K562 (cell line): ENCODE measurements at regions not wholly inside any gene's neighbourhood (a gene's known extent, or its start where the extent isn't known, plus 50 kb on each side); places are given as distances from the start of the nearest gene placed in this dataset.

Experiments
- ATAC-seq: fragments of 200-7000 bp; cut with Tn5 transposase; 3 replicates; pipeline ENCODE4 v1.9.1; 2020; ENCODE audit warnings: moderate library complexity
- BruUV-seq: library from RNA; stranded (reverse); fragments of 400-500 nt; replicated peaks from 2 replicates; lab custom pipeline; 2021; lab: Mats Ljungman, UMichigan
- CTCF ChIA-PET: fragments of 300-600 bp; formaldehyde crosslinking; extraction: SDS; loops from one replicate; lab custom pipeline; 2021; ENCODE audit warnings: low intra/inter-chr PET ratio; lab: Yijun Ruan, JAX
- POLR2A ChIA-PET: fragments of 300-600, 350-650 bp; sonication (Branson Sonifier 250); formaldehyde crosslinking; extraction: SDS; loops from one replicate; lab custom pipeline; 2021; ENCODE audit warnings: antibody characterized with exemption, inconsistent platforms; lab: Yijun Ruan, JAX
- DNase-seq, 4 experiments: peaks; one replicate each; pipeline versions ENCODE4 v3.0.0 to v3.0.0-alpha.2; 2011 to 2018; ENCODE audit warnings: low spot score in 3 of 4, mixed read lengths in 3 of 4; ENCODE audit errors: extremely low read depth in 1 of 4
- FAIRE-seq: peaks from 2 replicates; lab custom pipeline; 2011; peaks lifted over from hg19 to GRCh38; lab: Jason Lieb, UNC
- H2AFZ ChIP-seq: 2 replicates; pipeline ENCODE4 v1.6.0; 2011; ENCODE audit warnings: low read depth, low read length, control low read depth, inconsistent platforms
- H3K27ac ChIP-seq: fragments of 200-600 bp; 3 replicates; pipeline ENCODE4 v1.8.0; 2011; ENCODE audit warnings: low read depth, mild to moderate bottlenecking, control low read depth, inconsistent platforms, low read length, moderate library complexity, mixed read lengths; ENCODE audit errors: extremely low read depth
- H3K27me3 ChIP-seq, 2 experiments: fragments of 300-600 bp in 1 of 2; 2 replicates in 1 of 2; 3 replicates in 1 of 2; pipeline versions ENCODE4 v1.6.0 to v1.8.0; 2011; ENCODE audit warnings: inconsistent platforms in 2 of 2, low read length in 2 of 2, mild to moderate bottlenecking in 1 of 2, mixed read lengths in 1 of 2, moderate library complexity in 1 of 2; ENCODE audit not compliant: control insufficient read depth in 2 of 2, insufficient read depth in 2 of 2
- H3K36me3 ChIP-seq: fragments of 300-600 bp; 3 replicates; pipeline ENCODE4 v1.8.0; 2011; ENCODE audit warnings: mild to moderate bottlenecking, low read length, inconsistent platforms; ENCODE audit not compliant: control insufficient read depth, insufficient read depth
- H3K4me1 ChIP-seq, 2 experiments: fragments of 200-600 bp in 1 of 2; replicated peaks in 1 of 2; 2 replicates in 1 of 2; 3 replicates in 1 of 2; pipeline versions ENCODE4 v1.5.1 to v1.8.0; 2011; ENCODE audit warnings: inconsistent platforms in 2 of 2, low read length in 2 of 2, mild to moderate bottlenecking in 1 of 2, mixed read lengths in 1 of 2, moderate library complexity in 1 of 2; ENCODE audit not compliant: control insufficient read depth in 2 of 2, insufficient read depth in 2 of 2
- H3K4me2 ChIP-seq: 2 replicates; pipeline ENCODE4 v1.6.1; 2011; ENCODE audit warnings: low read length, control low read depth, inconsistent platforms, mixed read lengths; ENCODE audit not compliant: insufficient read depth
- H3K4me3 ChIP-seq: fragments of 200-600 bp; sonication (generic), shearing (Covaris generic); 2 replicates; pipeline ENCODE4 v1.5.1; 2016; ENCODE audit warnings: control low read depth, inconsistent platforms
- H3K79me2 ChIP-seq: fragments of 200-600 bp; 3 replicates; pipeline ENCODE4 v1.8.0; 2011; ENCODE audit warnings: low read length, inconsistent platforms; ENCODE audit not compliant: control insufficient read depth, insufficient read depth
- H3K9ac ChIP-seq, 2 experiments: 2 replicates each; pipeline versions ENCODE4 v1.6.0 to v1.6.1; 2011; ENCODE audit warnings: low read depth in 2 of 2, low read length in 2 of 2, control low read depth in 1 of 2, inconsistent platforms in 1 of 2, mild to moderate bottlenecking in 1 of 2, mixed read lengths in 1 of 2; ENCODE audit not compliant: insufficient read depth in 1 of 2
- H3K9me1 ChIP-seq: one replicate; pipeline ENCODE4 v1.6.0; 2011; ENCODE audit warnings: inconsistent platforms, mild to moderate bottlenecking, low read length, moderate library complexity; ENCODE audit not compliant: control insufficient read depth, insufficient read depth
- H3K9me3 ChIP-seq: replicated peaks from 2 replicates; pipeline ENCODE4 v1.5.1; 2011; ENCODE audit warnings: low read depth, low read length, inconsistent platforms; ENCODE audit not compliant: control insufficient read depth, insufficient read depth
- H4K20me1 ChIP-seq: replicated peaks from 2 replicates; pipeline ENCODE4 v1.6.1; 2011; ENCODE audit warnings: low read length, inconsistent platforms, mixed read lengths; ENCODE audit not compliant: control insufficient read depth, insufficient read depth
- CREB5 ChIP-seq: fragments of 250-450 bp; sonication (Bioruptor Pico); IDR thresholded peaks from 2 replicates; pipeline ENCODE4 v1.5.0; 2020; ENCODE audit warnings: mild to moderate bottlenecking
- DEAF1 ChIP-seq: fragments of 450-650 bp; formaldehyde crosslinking; IDR thresholded peaks from 2 replicates; pipeline ENCODE4 v1.4.0; 2020; ENCODE audit warnings: mild to moderate bottlenecking, moderate library complexity
- EP400 ChIP-seq: fragments of 450-650 bp; IDR thresholded peaks from 2 replicates; pipeline ENCODE4 v1.6.1; 2017; ENCODE audit warnings: antibody characterized with exemption, mild to moderate bottlenecking, moderate library complexity
- HSF4 ChIP-seq: fragments of 250-450 bp; sonication (Bioruptor Pico); IDR thresholded peaks from 2 replicates; pipeline ENCODE4 v2.1.2; 2022; ENCODE audit warnings: mild to moderate bottlenecking, moderate library complexity, borderline replicate concordance
- MEF2A ChIP-seq: IDR thresholded peaks from 2 replicates; pipeline ENCODE4 v1.6.1; 2011; ENCODE audit warnings: low read depth, mild to moderate bottlenecking, low read length, moderate library complexity; ENCODE audit not compliant: control insufficient read depth
- NFATC3 ChIP-seq: fragments of 450-650 bp; IDR thresholded peaks from 2 replicates; pipeline ENCODE4 v1.6.1; 2017; ENCODE audit warnings: mild to moderate bottlenecking
- NR2C1 ChIP-seq, 2 experiments: fragments of 450-650 bp; IDR thresholded peaks; 2 replicates each; pipeline ENCODE4 v1.6.1; 2017; ENCODE audit warnings: mild to moderate bottlenecking in 2 of 2, antibody characterized with exemption in 1 of 2, inconsistent platforms in 1 of 2, missing compliant biosample characterization in 1 of 2, missing genetic modification characterization in 1 of 2
- PRMT5 ChIP-seq: sonication (generic); formaldehyde crosslinking; IDR thresholded peaks from 2 replicates; pipeline ENCODE4 v1.5.0; 2020; ENCODE audit warnings: missing genetic modification reagents
- SAP30 ChIP-seq: fragments of 200-600 bp; sonication (generic); IDR thresholded peaks from 2 replicates; pipeline ENCODE4 v1.6.1; 2012; ENCODE audit warnings: borderline replicate concordance, low read depth, mild to moderate bottlenecking, moderate library complexity, low read length, control low read depth, inconsistent platforms; ENCODE audit not compliant: insufficient read depth, poor library complexity, severe bottlenecking
- TBL1XR1 ChIP-seq, 2 experiments: IDR thresholded peaks; 2 replicates each; pipeline ENCODE4 v1.6.1; 2012; ENCODE audit warnings: improper control_type of control experiment in 2 of 2, low read length in 2 of 2, mild to moderate bottlenecking in 1 of 2
- TCFL5 ChIP-seq: fragments of 250-450 bp; sonication (Bioruptor Pico); conservative IDR thresholded peaks from 2 replicates; pipeline ENCODE4 v1.6.1; 2021; ENCODE audit warnings: mild to moderate bottlenecking, moderate library complexity, matching md5 sums
- TFAM ChIP-seq: fragments of 250-450 bp; sonication (Bioruptor Pico); conservative IDR thresholded peaks from 2 replicates; pipeline ENCODE4 v1.5.0; 2021; ENCODE audit warnings: mild to moderate bottlenecking, moderate library complexity
- ZBTB2 ChIP-seq: fragments of 450-650 bp; IDR thresholded peaks from 2 replicates; pipeline ENCODE4 v1.6.1; 2016; ENCODE audit warnings: antibody characterized with exemption
- ZNF263 ChIP-seq: sonication (generic); formaldehyde crosslinking; IDR thresholded peaks from 2 replicates; pipeline ENCODE4 v1.8.0; 2022; ENCODE audit warnings: mild to moderate bottlenecking, missing genetic modification reagents, borderline replicate concordance
- ZNF445 ChIP-seq: fragments of 250-450 bp; sonication (Bioruptor Pico); IDR thresholded peaks from 2 replicates; pipeline ENCODE4 v1.4.0; 2020; ENCODE audit warnings: low read depth, mild to moderate bottlenecking, moderate library complexity
- WGBS: fragments of 100-300 bp; shearing (Covaris generic); methylation state at CpG from one replicate; pipeline ENCODE4 v1.1.6; 2016; ENCODE audit warnings: low coverage, mixed read lengths; ENCODE audit not compliant: insufficient coverage; ENCODE audit errors: missing lambda C conversion rate; 5-methylcytosine and 5-hydroxymethylcytosine counted together
- in situ Hi-C: fragments of 300-500 bp; cut with MboI; formaldehyde crosslinking; loops from 4 replicates; pipeline ENCODE4 v1.15.0; 2018; ENCODE audit warnings: inconsistent platforms, mixed read lengths
- intact Hi-C: fragments of 100-400 bp; cut with micrococcal nuclease; formaldehyde crosslinking; loops from 2 replicates; pipeline ENCODE4 v1.14.2; 2022

GRCh38 chr10:108990441-108990840, 932.9 kb downstream of the XPNPEP1 start (continued):
- TF ChIP-seq CREB5 (no peak), PRMT5 (CRISPR knock-in tag) (no peak), NFATC3 (no peak), TBL1XR1 (IDR thresholded peaks at IDR 0.05; ENCODE audit: low read length in 2 of 2) (no peak), MEF2A (no peak), HSF4 (CRISPR knock-in tag) (no peak)
- TF ChIP-seq, all 486 proteins: peak for 0

GRCh38 chr10:108989976-108990375, 933.3 kb downstream of the XPNPEP1 start:
- Histone ChIP-seq H3K9ac (no peak overlapping the region), H4K20me1 (no peaks in the 10 kb centered on the region), H3K4me3 (no peak overlapping the region), H3K4me1 (no peaks in the 10 kb centered on the region), H3K4me2 (no peak overlapping the region), H3K79me2 (no peaks in the 10 kb centered on the region), H3K27ac (no peak overlapping the region), H3K36me3 (no peaks in the 10 kb centered on the region), H3K9me1 (no peaks in the 10 kb centered on the region), H3K27me3 (no peaks in the 10 kb centered on the region), H2AFZ (no peak overlapping the region), H3K9me3 (no peaks in the 10 kb centered on the region)
- in situ Hi-C loops (no loop called here), intact Hi-C loops (no loop called here)
- ChIA-PET CTCF (no interaction called here), POLR2A (no interaction called here)
- DNase-seq (no peak), ATAC-seq (no peak), FAIRE-seq (no peak)
- WGBS: 3% methylated on average over 4 of the region's 4 CpGs
- BruUV-seq: no TSS peak
- no peak for TF ChIP-seq NR2C1 (IDR thresholded peaks at IDR 0.05)
- no peak for TF ChIP-seq NR2C1 (tag; IDR thresholded peaks at IDR 0.05)
- TF ChIP-seq ZBTB2: no peak
- TF ChIP-seq TFAM (CRISPR knock-in tag): no peak
- no peak for TF ChIP-seq SAP30
- no peak for TF ChIP-seq ZNF263 (CRISPR knock-in tag)
- TF ChIP-seq EP400: no peak
- TF ChIP-seq TCFL5 (CRISPR knock-in tag): no peak
- TF ChIP-seq ZNF445: no peak
- no peak for TF ChIP-seq DEAF1 (CRISPR knock-in tag)
